DND-41 (cell line): ENCODE measurements at regions not wholly inside any gene's neighbourhood (a gene's known extent, or its start where the extent isn't known, plus 50 kb on each side); places are given as distances from the start of the nearest gene placed in this dataset.

Experiments used
- EZH2 ChIP-seq: IDR thresholded peaks from 3 replicates; pipeline ENCODE4 v1.6.1; 2012; ENCODE audit warnings: borderline replicate concordance, low read depth, mild to moderate bottlenecking, moderate library complexity, low read length, inconsistent platforms; ENCODE audit not compliant: severe bottlenecking
- TF ChIP-seq, protein P1 (sequence below): IDR thresholded peaks from 2 replicates; pipeline ENCODE4 v1.5.1; 2012; ENCODE audit warnings: borderline replicate concordance, low read length, moderate library complexity, mild to moderate bottlenecking; ENCODE audit not compliant: poor library complexity, severe bottlenecking; ENCODE audit errors: extremely low read depth

DNA sequence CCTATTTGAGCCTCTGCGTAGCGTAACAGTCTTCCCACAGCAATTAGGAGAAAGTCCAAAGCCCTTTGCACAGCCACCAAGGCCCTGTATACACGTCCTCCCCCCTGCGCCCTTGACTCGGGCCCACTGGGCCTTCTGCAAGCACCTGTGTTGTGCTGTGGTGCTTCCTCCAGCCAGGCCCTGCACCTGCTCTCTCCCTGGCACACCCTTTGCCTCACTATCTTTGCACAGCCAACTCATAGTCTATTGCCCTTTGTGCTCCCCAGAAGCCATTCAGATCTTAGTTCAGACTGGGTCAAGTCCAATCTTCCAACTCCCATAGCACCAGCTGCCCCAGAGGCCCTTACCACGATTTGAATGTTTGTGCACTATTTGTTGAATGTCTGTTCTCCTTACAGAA is 271.6 kb upstream of the MGAT5 start:
- TF ChIP-seq, protein P1, sequence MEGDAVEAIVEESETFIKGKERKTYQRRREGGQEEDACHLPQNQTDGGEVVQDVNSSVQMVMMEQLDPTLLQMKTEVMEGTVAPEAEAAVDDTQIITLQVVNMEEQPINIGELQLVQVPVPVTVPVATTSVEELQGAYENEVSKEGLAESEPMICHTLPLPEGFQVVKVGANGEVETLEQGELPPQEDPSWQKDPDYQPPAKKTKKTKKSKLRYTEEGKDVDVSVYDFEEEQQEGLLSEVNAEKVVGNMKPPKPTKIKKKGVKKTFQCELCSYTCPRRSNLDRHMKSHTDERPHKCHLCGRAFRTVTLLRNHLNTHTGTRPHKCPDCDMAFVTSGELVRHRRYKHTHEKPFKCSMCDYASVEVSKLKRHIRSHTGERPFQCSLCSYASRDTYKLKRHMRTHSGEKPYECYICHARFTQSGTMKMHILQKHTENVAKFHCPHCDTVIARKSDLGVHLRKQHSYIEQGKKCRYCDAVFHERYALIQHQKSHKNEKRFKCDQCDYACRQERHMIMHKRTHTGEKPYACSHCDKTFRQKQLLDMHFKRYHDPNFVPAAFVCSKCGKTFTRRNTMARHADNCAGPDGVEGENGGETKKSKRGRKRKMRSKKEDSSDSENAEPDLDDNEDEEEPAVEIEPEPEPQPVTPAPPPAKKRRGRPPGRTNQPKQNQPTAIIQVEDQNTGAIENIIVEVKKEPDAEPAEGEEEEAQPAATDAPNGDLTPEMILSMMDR: no peak
- TF ChIP-seq EZH2: no peak
